Cardiac fibroblast (primary cell): ENCODE measurements at regions not wholly inside any gene's neighbourhood (a gene's known extent, or its start where the extent isn't known, plus 50 kb on each side); places are given as distances from the start of the nearest gene placed in this dataset.
A peak's percentile ranks its signal among the peaks of the same experiment; 100 is the strongest.

Source experiments
- DNase-seq, 2 donors: peaks; one replicate each; pipeline versions ENCODE4 v3.0.0 to v3.0.0-alpha.2; 2010; ENCODE audit warnings: low read depth in 2 of 2
- H3K4me3 ChIP-seq, 2 donors: replicated peaks in 1 of 2; 1 replicate in 1 of 2; 2 replicates in 1 of 2; pipeline ENCODE4 v1.5.1; 2011; ENCODE audit warnings: low read depth in 2 of 2, low read length in 2 of 2, mild to moderate bottlenecking in 2 of 2, moderate library complexity in 1 of 2
- TF ChIP-seq, protein P1 (sequence below): IDR thresholded peaks from one replicate; pipeline ENCODE4 v1.5.1; 2011; ENCODE audit warnings: low read depth, mild to moderate bottlenecking, low read length, inconsistent platforms

- DNase-seq: no peak
- H3K4me3 ChIP-seq: no peak overlapping the region
- TF ChIP-seq, protein P1, sequence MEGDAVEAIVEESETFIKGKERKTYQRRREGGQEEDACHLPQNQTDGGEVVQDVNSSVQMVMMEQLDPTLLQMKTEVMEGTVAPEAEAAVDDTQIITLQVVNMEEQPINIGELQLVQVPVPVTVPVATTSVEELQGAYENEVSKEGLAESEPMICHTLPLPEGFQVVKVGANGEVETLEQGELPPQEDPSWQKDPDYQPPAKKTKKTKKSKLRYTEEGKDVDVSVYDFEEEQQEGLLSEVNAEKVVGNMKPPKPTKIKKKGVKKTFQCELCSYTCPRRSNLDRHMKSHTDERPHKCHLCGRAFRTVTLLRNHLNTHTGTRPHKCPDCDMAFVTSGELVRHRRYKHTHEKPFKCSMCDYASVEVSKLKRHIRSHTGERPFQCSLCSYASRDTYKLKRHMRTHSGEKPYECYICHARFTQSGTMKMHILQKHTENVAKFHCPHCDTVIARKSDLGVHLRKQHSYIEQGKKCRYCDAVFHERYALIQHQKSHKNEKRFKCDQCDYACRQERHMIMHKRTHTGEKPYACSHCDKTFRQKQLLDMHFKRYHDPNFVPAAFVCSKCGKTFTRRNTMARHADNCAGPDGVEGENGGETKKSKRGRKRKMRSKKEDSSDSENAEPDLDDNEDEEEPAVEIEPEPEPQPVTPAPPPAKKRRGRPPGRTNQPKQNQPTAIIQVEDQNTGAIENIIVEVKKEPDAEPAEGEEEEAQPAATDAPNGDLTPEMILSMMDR: no peak
These were observed 255.8 kb downstream of the BTBD3 start for GRCh38 chr20:12173347-12174012.

DNA sequence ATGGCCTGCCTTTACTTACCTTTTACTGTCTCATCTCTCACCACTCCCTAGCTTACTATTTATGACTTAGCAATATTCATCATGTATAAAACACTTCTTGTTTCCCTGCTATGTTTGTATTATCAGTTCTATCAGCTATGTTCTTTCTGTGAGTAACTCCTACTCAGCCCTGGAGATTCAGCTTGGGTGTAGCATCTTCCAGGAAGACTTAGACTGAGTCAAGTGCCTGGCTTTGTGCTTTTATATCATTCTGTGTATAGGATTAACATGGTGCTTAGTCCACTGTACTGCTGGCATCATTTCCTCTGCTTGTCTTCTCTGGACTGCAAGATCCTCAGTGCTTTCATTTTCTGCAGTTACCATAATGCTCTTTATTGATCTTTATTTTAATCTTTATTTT lies 257.8 kb downstream of the BTBD3 start:
- TF ChIP-seq, protein P1: no peak
- DNase-seq: no peak
- no peak overlapping the region for H3K4me3 ChIP-seq

GRCh38 chr20:12177657-12178293 lies 260.1 kb downstream of the BTBD3 start:
- peak in 1 of 2 donors; percentile 11 for DNase-seq
- H3K4me3 ChIP-seq: no peak overlapping the region
- TF ChIP-seq, protein P1: no peak

DNA sequence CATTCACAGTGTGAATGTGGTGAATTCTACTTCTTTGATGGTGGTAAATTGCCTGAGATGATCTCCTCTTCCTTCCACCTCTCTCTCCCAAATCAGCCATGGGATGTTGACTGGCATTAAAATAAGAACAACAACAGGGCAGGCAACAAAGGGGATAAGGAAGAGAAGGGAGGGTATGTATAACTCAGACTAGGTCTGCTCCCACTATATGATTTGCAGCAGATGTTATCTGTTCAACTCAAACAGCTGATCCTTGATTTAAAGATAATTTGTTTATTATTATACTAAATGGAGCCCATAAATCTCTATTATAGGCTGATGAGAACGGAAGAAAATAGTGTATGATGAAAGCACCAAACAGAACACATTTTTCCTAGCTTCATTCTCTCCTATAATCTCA lies 262.0 kb downstream of the BTBD3 start:
- no peak for DNase-seq
- H3K4me3 ChIP-seq: no peak overlapping the region
- TF ChIP-seq, protein P1: no peak

DNA sequence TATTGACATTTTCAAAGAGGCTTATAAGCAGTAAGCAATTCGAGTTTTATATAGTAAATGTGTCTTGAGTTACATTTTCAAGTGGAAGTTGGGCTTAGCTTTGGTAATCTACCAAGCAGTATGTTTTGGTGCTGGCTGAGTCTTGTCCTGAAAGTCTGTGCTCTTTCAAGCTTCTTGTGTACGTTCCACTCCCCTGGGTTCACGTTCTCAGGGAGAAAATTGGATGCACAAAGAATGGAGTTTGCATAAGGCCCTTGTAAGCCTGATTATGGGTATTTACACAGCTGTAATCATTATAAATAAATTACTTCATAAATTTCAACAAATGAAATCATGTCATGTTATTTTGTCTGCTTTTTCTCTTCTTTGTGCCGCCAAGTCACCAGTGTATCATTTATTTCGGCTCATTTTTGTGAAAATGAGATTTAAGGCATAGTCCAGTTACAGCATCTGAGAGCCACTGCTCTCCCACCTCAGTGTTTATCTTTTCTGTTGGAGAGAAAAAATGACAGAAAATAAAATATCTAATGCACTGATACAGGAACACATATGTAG lies 262.5 kb downstream of the BTBD3 start:
- DNase-seq: no peak
- no peak overlapping the region for H3K4me3 ChIP-seq
- TF ChIP-seq, protein P1: no peak

GRCh38 chr20:12198281-12198680 lies 280.6 kb downstream of the BTBD3 start:
- H3K4me3 ChIP-seq: no peak overlapping the region
- TF ChIP-seq, protein P1: no peak
- no peak for DNase-seq
